Breast epithelium (tissue), 3 donors: ENCODE measurements at regions not wholly inside any gene's neighbourhood (a gene's known extent, or its start where the extent isn't known, plus 50 kb on each side); places are given as distances from the start of the nearest gene placed in this dataset.

Experiments used
- POLR2A ChIP-seq: fragments of 450-650 bp; IDR thresholded peaks from one replicate; pipeline ENCODE4 v1.6.1; 2016; ENCODE audit warnings: antibody characterized with exemption, mild to moderate bottlenecking, moderate library complexity
- POLR2AphosphoS5 ChIP-seq, 3 donors: sonication (generic); formaldehyde crosslinking; IDR thresholded peaks; one replicate each; pipeline ENCODE4 v1.6.1; 2017; ENCODE audit warnings: antibody characterized with exemption in 3 of 3
- TF ChIP-seq, protein P1 (sequence below), 3 donors: fragments of 450-650 bp; IDR thresholded peaks; one replicate each; pipeline ENCODE4 v1.5.1; 2016 to 2017; ENCODE audit warnings: antibody characterized with exemption in 3 of 3, mild to moderate bottlenecking in 3 of 3, moderate library complexity in 3 of 3

- TF ChIP-seq, protein P1, sequence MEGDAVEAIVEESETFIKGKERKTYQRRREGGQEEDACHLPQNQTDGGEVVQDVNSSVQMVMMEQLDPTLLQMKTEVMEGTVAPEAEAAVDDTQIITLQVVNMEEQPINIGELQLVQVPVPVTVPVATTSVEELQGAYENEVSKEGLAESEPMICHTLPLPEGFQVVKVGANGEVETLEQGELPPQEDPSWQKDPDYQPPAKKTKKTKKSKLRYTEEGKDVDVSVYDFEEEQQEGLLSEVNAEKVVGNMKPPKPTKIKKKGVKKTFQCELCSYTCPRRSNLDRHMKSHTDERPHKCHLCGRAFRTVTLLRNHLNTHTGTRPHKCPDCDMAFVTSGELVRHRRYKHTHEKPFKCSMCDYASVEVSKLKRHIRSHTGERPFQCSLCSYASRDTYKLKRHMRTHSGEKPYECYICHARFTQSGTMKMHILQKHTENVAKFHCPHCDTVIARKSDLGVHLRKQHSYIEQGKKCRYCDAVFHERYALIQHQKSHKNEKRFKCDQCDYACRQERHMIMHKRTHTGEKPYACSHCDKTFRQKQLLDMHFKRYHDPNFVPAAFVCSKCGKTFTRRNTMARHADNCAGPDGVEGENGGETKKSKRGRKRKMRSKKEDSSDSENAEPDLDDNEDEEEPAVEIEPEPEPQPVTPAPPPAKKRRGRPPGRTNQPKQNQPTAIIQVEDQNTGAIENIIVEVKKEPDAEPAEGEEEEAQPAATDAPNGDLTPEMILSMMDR (IDR thresholded peaks at IDR 0.05) = no peak
- TF ChIP-seq POLR2AphosphoS5 (IDR thresholded peaks at IDR 0.05) (no peak), POLR2A (no peak)
These were observed 411.6 kb upstream of the SLITRK5 start for GRCh38 chr13:87259479-87260083.
